Stimulated activated CD8-positive, alpha-beta memory T cell treated with anti-CD3 and anti-CD28 coated beads, Interleukin-7, amount 100 ng/mL, for 48 hours (primary cell): ENCODE measurements at regions not wholly inside any gene's neighbourhood (a gene's known extent, or its start where the extent isn't known, plus 50 kb on each side); places are given as distances from the start of the nearest gene placed in this dataset.

Source experiments
- DNase-seq, 2 donors: peaks; one replicate each; pipeline ENCODE4 v3.0.0-alpha.2; 2020; ENCODE audit warnings: low read depth in 1 of 2; ENCODE audit errors: extremely low read depth in 1 of 2

GRCh38 chr5:2008851-2009629 lies 126.3 kb upstream of the IRX4 start:
- no peak for DNase-seq

- no peak for DNase-seq
These were observed 125.3 kb upstream of the IRX4 start for GRCh38 chr5:2007878-2008501.

GRCh38 chr5:2007496-2007877 lies 124.8 kb upstream of the IRX4 start:
- DNase-seq = no peak

GRCh38 chr5:2006971-2007291 lies 124.2 kb upstream of the IRX4 start:
- no peak for DNase-seq

GRCh38 chr5:2006193-2006970 lies 123.7 kb upstream of the IRX4 start:
- DNase-seq = no peak

- no peak for DNase-seq
These were observed 122.6 kb upstream of the IRX4 start for GRCh38 chr5:2005101-2006041.

GRCh38 chr5:2003690-2004365 lies 121.1 kb upstream of the IRX4 start:
- no peak for DNase-seq

GRCh38 chr5:2003206-2003605 lies 120.5 kb upstream of the IRX4 start:
- no peak for DNase-seq

- no peak for DNase-seq
These were observed 118.6 kb upstream of the IRX4 start for GRCh38 chr5:2001300-2001699.

GRCh38 chr5:2000591-2000990 lies 117.9 kb upstream of the IRX4 start:
- no peak for DNase-seq

- no peak for DNase-seq
These were observed 117.1 kb upstream of the IRX4 start for GRCh38 chr5:1999794-2000193.

- no peak for DNase-seq
These were observed 116.1 kb upstream of the IRX4 start for GRCh38 chr5:1998716-1999317.

GRCh38 chr5:1998348-1998669 lies 115.6 kb upstream of the IRX4 start:
- no peak for DNase-seq

GRCh38 chr5:1997640-1998347 lies 115.1 kb upstream of the IRX4 start:
- DNase-seq = no peak

- DNase-seq = no peak
These were observed 112.8 kb upstream of the IRX4 start for GRCh38 chr5:1995491-1995890.

- DNase-seq = no peak
These were observed 104.7 kb upstream of the IRX4 start for GRCh38 chr5:1987471-1987870.

GRCh38 chr5:1985781-1986180 lies 103.1 kb upstream of the IRX4 start:
- no peak for DNase-seq

- no peak for DNase-seq
These were observed 101.4 kb upstream of the IRX4 start for GRCh38 chr5:1983919-1984695.

- no peak for DNase-seq
These were observed 100.7 kb upstream of the IRX4 start for GRCh38 chr5:1983401-1983800.
